ENCODE measurements at regions not wholly inside any gene's neighbourhood (a gene's known extent, or its start where the extent isn't known, plus 50 kb on each side); places are given as distances from the start of the nearest gene placed in this dataset.
"Not testable (repeated sequence)": the region's sequence is repeated elsewhere in the genome, so short reads cannot be mapped to it uniquely, and the experiment has no call there.

DNA sequence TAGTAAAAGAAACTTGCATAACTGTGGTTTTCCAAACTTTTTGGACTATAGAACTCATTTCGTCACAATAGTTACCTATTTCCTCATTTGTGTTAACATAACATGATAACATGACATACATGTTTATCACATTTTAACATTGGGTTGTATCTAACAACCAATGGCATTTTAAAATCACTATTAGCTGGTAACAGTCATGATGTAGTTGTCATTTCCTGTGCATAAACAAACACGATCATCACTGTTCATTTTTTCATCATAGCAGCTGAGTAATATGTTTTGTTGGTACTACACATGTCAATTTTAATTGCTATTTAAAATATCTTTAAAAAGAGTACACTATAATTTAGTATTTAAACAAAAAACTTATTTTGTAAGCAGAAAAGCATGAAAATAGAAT is 402.4 kb downstream of the SATB2 start:
- no peak for DNase-seq (ENCODE audit: low read depth)
- TF ChIP-seq, protein P1, sequence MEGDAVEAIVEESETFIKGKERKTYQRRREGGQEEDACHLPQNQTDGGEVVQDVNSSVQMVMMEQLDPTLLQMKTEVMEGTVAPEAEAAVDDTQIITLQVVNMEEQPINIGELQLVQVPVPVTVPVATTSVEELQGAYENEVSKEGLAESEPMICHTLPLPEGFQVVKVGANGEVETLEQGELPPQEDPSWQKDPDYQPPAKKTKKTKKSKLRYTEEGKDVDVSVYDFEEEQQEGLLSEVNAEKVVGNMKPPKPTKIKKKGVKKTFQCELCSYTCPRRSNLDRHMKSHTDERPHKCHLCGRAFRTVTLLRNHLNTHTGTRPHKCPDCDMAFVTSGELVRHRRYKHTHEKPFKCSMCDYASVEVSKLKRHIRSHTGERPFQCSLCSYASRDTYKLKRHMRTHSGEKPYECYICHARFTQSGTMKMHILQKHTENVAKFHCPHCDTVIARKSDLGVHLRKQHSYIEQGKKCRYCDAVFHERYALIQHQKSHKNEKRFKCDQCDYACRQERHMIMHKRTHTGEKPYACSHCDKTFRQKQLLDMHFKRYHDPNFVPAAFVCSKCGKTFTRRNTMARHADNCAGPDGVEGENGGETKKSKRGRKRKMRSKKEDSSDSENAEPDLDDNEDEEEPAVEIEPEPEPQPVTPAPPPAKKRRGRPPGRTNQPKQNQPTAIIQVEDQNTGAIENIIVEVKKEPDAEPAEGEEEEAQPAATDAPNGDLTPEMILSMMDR (IDR thresholded peaks at IDR 0.05; ENCODE audit: insufficient read depth, low read depth, low read length, missing control alignments) = no peak
- H3K4me3 ChIP-seq (ENCODE audit: low read length) = no peak overlapping the region

DNA sequence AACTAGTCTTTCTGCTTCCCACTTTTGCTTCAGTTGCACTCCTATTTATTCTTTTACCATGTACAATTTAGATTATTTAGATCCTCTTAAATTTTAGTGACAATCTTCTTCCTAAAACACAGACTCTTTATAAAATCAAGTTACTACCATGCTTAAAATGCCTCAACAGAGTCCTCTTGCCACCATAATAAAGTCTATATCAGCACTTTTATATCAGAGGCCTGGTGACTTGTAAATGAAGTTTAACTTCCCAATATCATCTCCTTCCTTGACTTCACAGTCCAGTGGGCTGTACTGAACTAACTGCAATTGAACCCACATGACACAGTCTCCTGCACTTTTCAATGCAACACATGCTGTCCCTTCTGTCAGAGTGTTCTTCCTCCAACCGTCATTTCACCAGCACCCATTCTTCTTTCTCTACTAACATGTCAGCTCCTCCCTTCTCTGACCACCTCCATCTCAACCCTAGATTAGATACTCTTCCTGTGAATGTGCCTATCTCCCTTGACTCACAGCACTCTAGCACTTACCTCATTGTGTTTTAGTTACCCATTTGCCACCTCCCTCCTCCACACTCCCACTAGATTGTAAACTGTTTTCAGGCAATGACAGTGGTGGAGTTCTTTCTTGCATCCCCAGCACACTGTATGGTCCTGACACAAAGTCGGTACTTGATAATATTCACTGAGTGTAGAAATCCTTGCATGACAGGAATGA is 414.9 kb downstream of the SATB2 start:
- H3K4me3 ChIP-seq (ENCODE audit: low read length) = no peak overlapping the region
- no peak for DNase-seq (ENCODE audit: low read depth)
- TF ChIP-seq, protein P1 (IDR thresholded peaks at IDR 0.05; ENCODE audit: insufficient read depth, low read depth, low read length, missing control alignments) = no peak

DNA sequence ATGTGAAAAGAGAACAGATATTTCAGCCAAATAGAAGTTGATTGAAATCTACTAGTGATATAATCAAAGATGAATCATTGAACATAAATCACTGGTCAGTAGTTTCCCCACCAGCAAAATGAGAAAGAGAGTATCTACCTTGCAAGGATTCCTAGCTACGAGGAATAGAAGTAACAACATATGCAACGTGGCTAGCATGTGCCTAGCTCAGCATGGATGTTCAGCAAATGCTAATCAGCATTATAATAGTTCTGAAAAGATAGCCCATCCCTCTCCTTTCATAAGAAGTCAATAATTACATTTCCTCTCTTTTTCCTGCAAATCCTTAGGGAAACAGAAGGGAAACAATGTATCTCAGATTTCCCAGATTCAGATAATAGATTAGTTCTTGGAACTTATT is 417.2 kb downstream of the SATB2 start:
- TF ChIP-seq, protein P1 (IDR thresholded peaks at IDR 0.05; ENCODE audit: insufficient read depth, low read depth, low read length, missing control alignments) = no peak
- DNase-seq (ENCODE audit: low read depth) = no peak
- H3K4me3 ChIP-seq (ENCODE audit: low read length) = no peak overlapping the region

DNA sequence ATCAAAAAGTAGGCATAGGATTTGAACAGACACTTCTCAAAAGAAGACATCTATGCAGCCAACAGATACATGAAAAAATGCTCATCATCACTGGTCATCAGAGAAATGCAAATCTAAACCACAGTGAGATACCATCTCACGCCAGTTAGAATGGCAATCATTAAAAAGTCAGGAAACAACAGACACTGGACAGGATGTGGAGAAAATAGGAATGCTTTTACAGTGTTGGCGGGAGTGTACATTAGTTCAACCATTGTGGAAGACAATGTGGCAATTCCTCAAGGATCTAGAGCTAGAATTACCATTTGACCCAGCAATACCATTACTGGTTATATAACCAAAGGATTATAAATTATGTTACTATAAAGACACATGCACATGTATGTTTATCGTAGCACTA is 424.0 kb downstream of the SATB2 start:
- H3K4me3 ChIP-seq (ENCODE audit: low read length); DNase-seq (ENCODE audit: low read depth): not testable (repeated sequence)

DNA sequence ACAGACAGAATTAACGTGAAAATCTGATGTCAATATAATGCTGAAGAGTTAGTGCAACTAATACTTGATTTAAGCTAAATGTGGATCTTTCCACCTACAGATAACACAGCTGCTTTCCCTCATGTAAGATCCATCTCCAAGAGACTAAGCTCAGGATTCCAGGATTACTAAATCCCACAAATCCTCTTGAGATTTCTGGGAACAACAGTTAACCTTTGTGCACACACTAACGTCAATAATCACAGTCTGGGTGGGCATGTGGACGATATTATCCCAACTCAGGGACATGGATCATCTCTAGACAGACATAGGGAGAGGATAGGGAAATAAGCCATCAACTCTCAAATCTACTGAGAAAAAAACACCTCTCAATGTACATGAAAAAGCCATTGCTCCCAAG is 432.6 kb downstream of the SATB2 start:
- TF ChIP-seq, protein P1 (IDR thresholded peaks at IDR 0.05; ENCODE audit: insufficient read depth, low read depth, low read length, missing control alignments) = no peak
- DNase-seq (ENCODE audit: low read depth) = no peak
- H3K4me3 ChIP-seq (ENCODE audit: low read length) = no peak overlapping the region

DNA sequence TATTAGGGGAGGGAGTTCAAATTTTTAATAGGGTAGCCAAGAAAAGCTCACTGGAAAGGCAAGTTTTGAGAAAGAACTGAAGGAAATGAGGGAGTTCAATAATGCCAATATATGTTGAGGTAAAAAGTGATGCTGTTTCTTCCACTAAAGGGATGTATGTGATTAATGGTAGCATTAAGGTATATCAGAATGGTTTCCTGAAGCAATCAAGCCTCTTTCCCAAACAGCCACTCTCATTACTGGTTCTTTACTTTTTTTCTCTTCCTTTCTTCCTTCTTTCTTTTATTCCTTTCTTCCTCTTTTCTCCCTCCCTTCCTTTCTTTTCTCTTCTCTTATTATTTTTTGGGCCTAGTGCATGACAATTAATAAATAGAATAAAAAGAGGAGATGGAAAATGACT is 433.5 kb downstream of the SATB2 start:
- TF ChIP-seq, protein P1 (IDR thresholded peaks at IDR 0.05; ENCODE audit: insufficient read depth, low read depth, low read length, missing control alignments) = no peak
- no peak for DNase-seq (ENCODE audit: low read depth)
- H3K4me3 ChIP-seq (ENCODE audit: low read length) = no peak overlapping the region

DNA sequence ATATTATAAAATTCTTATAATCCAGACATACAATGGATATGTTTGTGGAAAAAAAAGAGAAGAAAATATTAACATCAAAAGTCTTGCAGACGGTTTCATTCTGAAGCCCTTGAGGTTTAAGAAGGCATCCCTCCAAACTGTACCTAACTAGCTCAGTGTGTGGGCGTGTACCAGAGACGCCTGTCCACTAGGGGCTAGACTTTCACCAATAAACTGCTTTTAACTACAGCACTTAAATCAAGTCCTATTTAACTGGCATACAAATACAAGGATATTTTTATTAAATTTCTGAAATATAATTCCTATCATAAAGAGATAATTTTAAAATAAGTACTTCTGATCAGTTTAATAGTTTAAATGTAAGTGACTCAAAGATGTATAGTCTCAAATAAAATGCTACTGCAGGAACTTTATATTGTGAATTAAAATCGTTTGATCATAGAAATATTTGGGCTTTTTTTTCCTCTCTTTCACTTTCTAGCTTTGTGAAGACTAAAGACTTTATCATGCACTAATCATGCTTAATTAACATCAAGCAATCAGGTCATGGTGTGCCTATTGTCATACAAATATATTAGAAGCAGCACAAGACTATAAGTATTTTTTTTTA is 437.7 kb downstream of the SATB2 start:
- peak; percentile 25 for DNase-seq (ENCODE audit: low read depth)
- TF ChIP-seq, protein P1 (IDR thresholded peaks at IDR 0.05; ENCODE audit: insufficient read depth, low read depth, low read length, missing control alignments) = peak; percentile 46
- no peak overlapping the region for H3K4me3 ChIP-seq (ENCODE audit: low read length)
